Right cardiac atrium (tissue), 5 donors: ENCODE measurements at regions not wholly inside any gene's neighbourhood (a gene's known extent, or its start where the extent isn't known, plus 50 kb on each side); places are given as distances from the start of the nearest gene placed in this dataset.

Experiments used
- ATAC-seq, 2 donors: fragments of 200-7000 bp; cut with Tn5 transposase; one replicate each; pipeline versions ENCODE4 v1.8.0 to v1.9.1; 2020; ENCODE audit warnings: moderate library complexity in 2 of 2, mild to moderate bottlenecking in 1 of 2
- DNase-seq, 3 donors: peaks; one replicate each; pipeline ENCODE4 v3.0.0-alpha.2; 2020
- H3K27ac ChIP-seq: one replicate; pipeline ENCODE4 v1.5.1; 2013; ENCODE audit warnings: mild to moderate bottlenecking, low read length, control low read depth, moderate library complexity
- H3K27me3 ChIP-seq: one replicate; pipeline ENCODE4 v1.6.1; 2013; ENCODE audit not compliant: control insufficient read depth, insufficient read depth
- H3K4me1 ChIP-seq: one replicate; pipeline ENCODE4 v1.6.1; 2013; ENCODE audit warnings: low read length; ENCODE audit not compliant: control insufficient read depth, insufficient read depth
- H3K4me3 ChIP-seq: one replicate; pipeline ENCODE4 v1.5.1; 2013; ENCODE audit warnings: low read length, control low read depth
- H3K9me3 ChIP-seq: one replicate; pipeline ENCODE4 v1.6.1; 2013; ENCODE audit warnings: low read length; ENCODE audit not compliant: control insufficient read depth
- WGBS: extraction: QIAGEN DNeasy Blood & Tissue Kit; methylation state at CpG from one replicate; pipeline ENCODE4 v1.1.7; 2013; 5-methylcytosine and 5-hydroxymethylcytosine counted together
- intact Hi-C, 4 donors: fragments of 100-400 bp; cut with DNase I; formaldehyde crosslinking; loops; one replicate each; pipeline versions ENCODE4 v1.11.0 to v1.14.0; 2022 to 2023
- donor health status: healthy with polysubstance abuse.
- donor health status: DM: no; HTN: yes; CAD: no.
- donor health status: DM: no; HTN: no; CAD: no.
- donor health status: DM: no; HTN: yes; CAD: no; lungs with severe emphysema.
- donor health status: DM: yes; HTN: yes; CAD: no.

GRCh38 chr18:1954583-1955312 is 616.6 kb downstream of the METTL4 start:
- intact Hi-C loops: no loop called here
- Histone ChIP-seq H3K27me3 (no peaks in the 10 kb centered on the region), H3K4me3 (no peak overlapping the region), H3K27ac (no peak overlapping the region), H3K4me1 (no peaks in the 10 kb centered on the region), H3K9me3 (no peaks in the 10 kb centered on the region)
- ATAC-seq: no peak
- DNase-seq: peak in 2 of 3 donors; percentile 18 to 29
- WGBS: 91% methylated on average over 20 of the region's 20 CpGs

GRCh38 chr18:1958798-1959197 is 612.5 kb downstream of the METTL4 start:
- H3K27me3 ChIP-seq: no peaks in the 10 kb centered on the region
- ATAC-seq (no peak), DNase-seq (no peak)
- H3K27ac ChIP-seq: no peak overlapping the region
- WGBS: 29% methylated on average over 1 of the region's 1 CpG
- H3K9me3 ChIP-seq: no peaks in the 10 kb centered on the region
- no peaks in the 10 kb centered on the region for H3K4me1 ChIP-seq
- intact Hi-C loops: no loop called here
- no peak overlapping the region for H3K4me3 ChIP-seq

- intact Hi-C loops: no loop called here
- 81% methylated on average over 2 of the region's 2 CpGs for WGBS
- H3K9me3 ChIP-seq: no peaks in the 10 kb centered on the region
- no peak overlapping the region for H3K4me3 ChIP-seq
- ATAC-seq (no peak), DNase-seq (no peak)
- H3K27me3 ChIP-seq: no peaks in the 10 kb centered on the region
- no peaks in the 10 kb centered on the region for H3K4me1 ChIP-seq
- no peak overlapping the region for H3K27ac ChIP-seq
Measured at GRCh38 chr18:1965016-1965415, 606.3 kb downstream of the METTL4 start.

- no peak overlapping the region for H3K4me3 ChIP-seq
- DNase-seq: no peak
- no peak for ATAC-seq
- H3K27ac ChIP-seq: no peak overlapping the region
- H3K27me3 ChIP-seq: no peaks in the 10 kb centered on the region
- WGBS: 61% methylated on average over 2 of the region's 2 CpGs
- intact Hi-C loops: no loop called here
- no peaks in the 10 kb centered on the region for H3K4me1 ChIP-seq
- H3K9me3 ChIP-seq: no peaks in the 10 kb centered on the region
Measured at GRCh38 chr18:1965541-1965940, 605.8 kb downstream of the METTL4 start.

- H3K9me3 ChIP-seq: no peaks in the 10 kb centered on the region
- H3K4me3 ChIP-seq: no peak overlapping the region
- 83% methylated on average over 4 of the region's 4 CpGs for WGBS
- no peaks in the 10 kb centered on the region for H3K27me3 ChIP-seq
- intact Hi-C loops: no loop called here
- H3K27ac ChIP-seq: no peak overlapping the region
- H3K4me1 ChIP-seq: no peaks in the 10 kb centered on the region
- DNase-seq (no peak), ATAC-seq (no peak)
Measured at GRCh38 chr18:1968801-1969498, 602.4 kb downstream of the METTL4 start.

- no peaks in the 10 kb centered on the region for H3K9me3 ChIP-seq
- H3K4me3 ChIP-seq: no peak overlapping the region
- ATAC-seq (no peak), DNase-seq (peak in 1 of 3 donors; percentile 46)
- no peaks in the 10 kb centered on the region for H3K4me1 ChIP-seq
- intact Hi-C loops: no loop called here
- WGBS: 35% methylated on average over 6 of the region's 6 CpGs
- H3K27ac ChIP-seq: no peak overlapping the region
- no peaks in the 10 kb centered on the region for H3K27me3 ChIP-seq
Measured at GRCh38 chr18:1976484-1976883, 594.8 kb downstream of the METTL4 start.

GRCh38 chr18:1982056-1982455 is 589.2 kb downstream of the METTL4 start:
- no peak for ATAC-seq
- intact Hi-C loops: no loop called here
- Histone ChIP-seq H3K9me3 (no peaks in the 10 kb centered on the region), H3K4me1 (no peaks in the 10 kb centered on the region), H3K4me3 (no peak overlapping the region), H3K27me3 (no peaks in the 10 kb centered on the region), H3K27ac (no peak overlapping the region)
- no peak for DNase-seq
- WGBS: 57% methylated on average over 2 of the region's 2 CpGs

GRCh38 chr18:1983746-1984515 is 587.4 kb downstream of the METTL4 start:
- WGBS: 38% methylated on average over 3 of the region's 3 CpGs

GRCh38 chr18:1993866-1994265 is 577.4 kb downstream of the METTL4 start:
- DNase-seq: no peak
- H3K4me3 ChIP-seq: no peak overlapping the region
- intact Hi-C loops: no loop called here
- H3K27me3 ChIP-seq: no peaks in the 10 kb centered on the region
- H3K27ac ChIP-seq: no peak overlapping the region
- no peaks in the 10 kb centered on the region for H3K9me3 ChIP-seq
- 84% methylated on average over 3 of the region's 3 CpGs for WGBS
- no peak for ATAC-seq
- no peaks in the 10 kb centered on the region for H3K4me1 ChIP-seq

More at GRCh38 chr18:1983746-1984515, 587.4 kb downstream of the METTL4 start:
- intact Hi-C loops: no loop called here
- ATAC-seq: no peak
- Histone ChIP-seq H3K27me3 (no peaks in the 10 kb centered on the region), H3K4me3 (no peak overlapping the region), H3K27ac (no peak overlapping the region), H3K4me1 (no peaks in the 10 kb centered on the region), H3K9me3 (no peaks in the 10 kb centered on the region)
- no peak for DNase-seq

GRCh38 chr18:1994471-1994870 is 576.8 kb downstream of the METTL4 start:
- intact Hi-C loops: no loop called here
- Histone ChIP-seq H3K27ac (no peak overlapping the region), H3K27me3 (no peaks in the 10 kb centered on the region), H3K9me3 (no peaks in the 10 kb centered on the region), H3K4me3 (no peak overlapping the region), H3K4me1 (no peaks in the 10 kb centered on the region)
- 26% methylated on average over 2 of the region's 2 CpGs for WGBS
- DNase-seq: no peak
- ATAC-seq: no peak

GRCh38 chr18:1995041-1995612 is 576.2 kb downstream of the METTL4 start:
- H3K9me3 ChIP-seq: no peaks in the 10 kb centered on the region
- no peak for ATAC-seq
- WGBS: 80% methylated on average over 1 of the region's 1 CpG
- H3K4me1 ChIP-seq: no peaks in the 10 kb centered on the region
- intact Hi-C loops: no loop called here
- H3K27ac ChIP-seq: no peak overlapping the region
- no peak overlapping the region for H3K4me3 ChIP-seq
- DNase-seq: no peak
- no peaks in the 10 kb centered on the region for H3K27me3 ChIP-seq
